ENCODE measurements at regions not wholly inside any gene's neighbourhood (a gene's known extent, or its start where the extent isn't known, plus 50 kb on each side); places are given as distances from the start of the nearest gene placed in this dataset.

DNA sequence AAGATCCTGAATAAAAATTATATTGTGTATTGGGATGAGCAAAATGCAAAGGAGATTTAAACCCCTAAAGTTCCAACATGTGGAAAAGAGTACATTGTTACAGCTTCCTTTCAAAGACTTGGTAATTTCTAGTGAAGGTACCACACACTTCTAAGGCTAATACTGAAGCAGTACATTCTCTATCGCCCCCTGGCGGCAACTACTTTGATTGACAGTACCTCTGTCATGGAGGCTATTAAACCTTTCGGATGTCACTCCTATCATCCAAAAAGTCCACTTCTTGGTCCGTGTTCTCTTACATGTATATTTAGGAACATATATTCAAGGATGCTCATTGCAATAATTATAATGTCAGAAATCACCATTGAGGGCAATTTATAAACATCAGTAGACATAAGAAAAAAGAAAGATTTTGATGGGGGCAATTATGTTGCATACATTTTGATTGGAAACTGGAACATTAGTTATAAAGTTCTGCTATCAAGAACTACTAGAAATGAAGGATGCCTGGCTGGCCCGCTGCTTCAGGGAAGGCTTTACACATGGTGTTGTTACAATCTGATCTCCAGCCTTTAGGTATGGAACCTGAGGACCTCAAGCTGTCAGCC is 601.6 kb downstream of the CPS1 start:
- TF ChIP-seq, protein P1, sequence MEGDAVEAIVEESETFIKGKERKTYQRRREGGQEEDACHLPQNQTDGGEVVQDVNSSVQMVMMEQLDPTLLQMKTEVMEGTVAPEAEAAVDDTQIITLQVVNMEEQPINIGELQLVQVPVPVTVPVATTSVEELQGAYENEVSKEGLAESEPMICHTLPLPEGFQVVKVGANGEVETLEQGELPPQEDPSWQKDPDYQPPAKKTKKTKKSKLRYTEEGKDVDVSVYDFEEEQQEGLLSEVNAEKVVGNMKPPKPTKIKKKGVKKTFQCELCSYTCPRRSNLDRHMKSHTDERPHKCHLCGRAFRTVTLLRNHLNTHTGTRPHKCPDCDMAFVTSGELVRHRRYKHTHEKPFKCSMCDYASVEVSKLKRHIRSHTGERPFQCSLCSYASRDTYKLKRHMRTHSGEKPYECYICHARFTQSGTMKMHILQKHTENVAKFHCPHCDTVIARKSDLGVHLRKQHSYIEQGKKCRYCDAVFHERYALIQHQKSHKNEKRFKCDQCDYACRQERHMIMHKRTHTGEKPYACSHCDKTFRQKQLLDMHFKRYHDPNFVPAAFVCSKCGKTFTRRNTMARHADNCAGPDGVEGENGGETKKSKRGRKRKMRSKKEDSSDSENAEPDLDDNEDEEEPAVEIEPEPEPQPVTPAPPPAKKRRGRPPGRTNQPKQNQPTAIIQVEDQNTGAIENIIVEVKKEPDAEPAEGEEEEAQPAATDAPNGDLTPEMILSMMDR (IDR thresholded peaks at IDR 0.05): peak; percentile 63 to 86 (median 72)
- TF ChIP-seq POLR2A (IDR thresholded peaks at IDR 0.05) (no peak), EP300 (IDR thresholded peaks at IDR 0.05) (no peak)
